ENCODE measurements at regions not wholly inside any gene's neighbourhood (a gene's known extent, or its start where the extent isn't known, plus 50 kb on each side); places are given as distances from the start of the nearest gene placed in this dataset.

GRCh38 chr15:47983533-47983932, 137.3 kb upstream of the SLC24A5 start:
- H3K4me2 ChIP-seq (ENCODE audit: low read length): no peak overlapping the region
- H3K9me3 ChIP-seq (ENCODE audit: low read length): no peaks in the 10 kb centered on the region
- H3K4me3 ChIP-seq (ENCODE audit: low read length): no peak overlapping the region
- H3K79me2 ChIP-seq (replicated peaks; ENCODE audit: insufficient read depth, low read length): no peaks in the 10 kb centered on the region
- H3F3A ChIP-seq (ENCODE audit: insufficient read depth, low read length, poor library complexity, severe bottlenecking): no peaks in the 10 kb centered on the region
- H3K9ac ChIP-seq (ENCODE audit: low read length): no peak overlapping the region
- H3K36me3 ChIP-seq (ENCODE audit: insufficient read depth, low read length): no peaks in the 10 kb centered on the region
- TF ChIP-seq EZH2 (IDR thresholded peaks at IDR 0.05; ENCODE audit: borderline replicate concordance, insufficient read depth, low read length, poor library complexity, severe bottlenecking) (no peak), POLR2AphosphoS5 (IDR thresholded peaks at IDR 0.05) (no peak), MXI1 (conservative IDR thresholded peaks at IDR 0.05; ENCODE audit: poor library complexity, severe bottlenecking) (no peak), RAD21 (conservative IDR thresholded peaks at IDR 0.05) (no peak), TAF1 (IDR thresholded peaks at IDR 0.05; ENCODE audit: low read depth) (no peak), SMC3 (conservative IDR thresholded peaks at IDR 0.05; ENCODE audit: poor library complexity) (no peak), EP300 (conservative IDR thresholded peaks at IDR 0.05; ENCODE audit: poor library complexity, severe bottlenecking) (no peak), REST (IDR thresholded peaks at IDR 0.05; ENCODE audit: borderline replicate concordance) (no peak)
- TF ChIP-seq, protein P1, sequence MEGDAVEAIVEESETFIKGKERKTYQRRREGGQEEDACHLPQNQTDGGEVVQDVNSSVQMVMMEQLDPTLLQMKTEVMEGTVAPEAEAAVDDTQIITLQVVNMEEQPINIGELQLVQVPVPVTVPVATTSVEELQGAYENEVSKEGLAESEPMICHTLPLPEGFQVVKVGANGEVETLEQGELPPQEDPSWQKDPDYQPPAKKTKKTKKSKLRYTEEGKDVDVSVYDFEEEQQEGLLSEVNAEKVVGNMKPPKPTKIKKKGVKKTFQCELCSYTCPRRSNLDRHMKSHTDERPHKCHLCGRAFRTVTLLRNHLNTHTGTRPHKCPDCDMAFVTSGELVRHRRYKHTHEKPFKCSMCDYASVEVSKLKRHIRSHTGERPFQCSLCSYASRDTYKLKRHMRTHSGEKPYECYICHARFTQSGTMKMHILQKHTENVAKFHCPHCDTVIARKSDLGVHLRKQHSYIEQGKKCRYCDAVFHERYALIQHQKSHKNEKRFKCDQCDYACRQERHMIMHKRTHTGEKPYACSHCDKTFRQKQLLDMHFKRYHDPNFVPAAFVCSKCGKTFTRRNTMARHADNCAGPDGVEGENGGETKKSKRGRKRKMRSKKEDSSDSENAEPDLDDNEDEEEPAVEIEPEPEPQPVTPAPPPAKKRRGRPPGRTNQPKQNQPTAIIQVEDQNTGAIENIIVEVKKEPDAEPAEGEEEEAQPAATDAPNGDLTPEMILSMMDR (IDR thresholded peaks at IDR 0.05; ENCODE audit: poor library complexity, severe bottlenecking): no peak
- no peak overlapping the region for H3K27ac ChIP-seq (ENCODE audit: low read length)
- H3K9me2 ChIP-seq (ENCODE audit: insufficient read depth, low read length): no peaks in the 10 kb centered on the region
- H4K20me1 ChIP-seq (ENCODE audit: insufficient read depth): no peaks in the 10 kb centered on the region
- no peaks in the 10 kb centered on the region for H3K27me3 ChIP-seq (ENCODE audit: insufficient read depth, low read depth, low read length)
- no peak overlapping the region for H2AFZ ChIP-seq (ENCODE audit: low read depth, low read length)

DNA sequence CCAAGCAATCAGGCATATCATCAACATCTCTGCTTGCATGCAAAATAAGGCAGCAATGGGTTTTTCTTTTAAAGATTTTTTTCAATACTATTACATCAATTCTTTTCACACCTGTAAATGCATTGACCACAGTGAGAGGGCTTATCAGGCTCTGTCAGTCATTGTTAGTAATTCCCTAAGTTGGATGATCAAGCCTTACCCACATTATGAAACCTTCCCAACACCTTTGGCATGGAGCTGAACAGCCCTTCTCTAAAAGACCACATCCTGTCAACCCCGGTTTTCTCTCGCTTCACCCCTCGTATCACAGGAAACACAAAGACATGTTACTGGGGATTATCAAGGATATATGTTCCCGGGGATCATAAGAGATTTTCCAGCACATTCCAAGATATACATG, 135.2 kb upstream of the SLC24A5 start:
- Histone ChIP-seq H2AFZ (ENCODE audit: low read depth, low read length) (no peak overlapping the region), H4K20me1 (ENCODE audit: insufficient read depth) (no peaks in the 10 kb centered on the region), H3K4me2 (ENCODE audit: low read length) (no peak overlapping the region), H3K79me2 (replicated peaks; ENCODE audit: insufficient read depth, low read length) (no peaks in the 10 kb centered on the region), H3F3A (ENCODE audit: insufficient read depth, low read length, poor library complexity, severe bottlenecking) (no peaks in the 10 kb centered on the region), H3K9ac (ENCODE audit: low read length) (no peak overlapping the region), H3K9me2 (ENCODE audit: insufficient read depth, low read length) (no peaks in the 10 kb centered on the region), H3K27ac (ENCODE audit: low read length) (no peak overlapping the region), H3K4me3 (ENCODE audit: low read length) (no peak overlapping the region), H3K27me3 (ENCODE audit: insufficient read depth, low read depth, low read length) (no peaks in the 10 kb centered on the region), H3K9me3 (ENCODE audit: low read length) (no peaks in the 10 kb centered on the region), H3K36me3 (ENCODE audit: insufficient read depth, low read length) (no peaks in the 10 kb centered on the region)
- TF ChIP-seq TAF1 (IDR thresholded peaks at IDR 0.05; ENCODE audit: low read depth): no peak
- TF ChIP-seq EZH2 (IDR thresholded peaks at IDR 0.05; ENCODE audit: borderline replicate concordance, insufficient read depth, low read length, poor library complexity, severe bottlenecking): no peak
- no peak for TF ChIP-seq REST (IDR thresholded peaks at IDR 0.05; ENCODE audit: borderline replicate concordance)
